Umbilical cord (tissue), 1 donor: ENCODE measurements at regions not wholly inside any gene's neighbourhood (a gene's known extent, or its start where the extent isn't known, plus 50 kb on each side); places are given as distances from the start of the nearest gene placed in this dataset.

Source experiments
- DNase-seq: peaks from one replicate; pipeline ENCODE4 v3.0.0-alpha.2; 2015; ENCODE audit warnings: low spot score

GRCh38 chr20:57880571-57880892 lies 170.7 kb upstream of the PMEPA1 start:
- DNase-seq, result peak; percentile 26

- DNase-seq, result peak; percentile 48
These were observed 170.2 kb upstream of the PMEPA1 start for GRCh38 chr20:57879779-57880570.

- DNase-seq, result no peak
These were observed 169.6 kb upstream of the PMEPA1 start for GRCh38 chr20:57879437-57879778.

GRCh38 chr20:57878786-57879424 lies 169.1 kb upstream of the PMEPA1 start:
- DNase-seq, result no peak

- no peak for DNase-seq
These were observed 168.2 kb upstream of the PMEPA1 start for GRCh38 chr20:57877995-57878394.

GRCh38 chr20:57877131-57877824 lies 167.5 kb upstream of the PMEPA1 start:
- DNase-seq, result peak; percentile 21

- no peak for DNase-seq
These were observed 166.3 kb upstream of the PMEPA1 start for GRCh38 chr20:57876163-57876562.

GRCh38 chr20:57874141-57874540 lies 164.3 kb upstream of the PMEPA1 start:
- no peak for DNase-seq

- DNase-seq, result no peak
These were observed 163.1 kb upstream of the PMEPA1 start for GRCh38 chr20:57872816-57873409.

GRCh38 chr20:57871237-57871632 lies 161.4 kb upstream of the PMEPA1 start:
- DNase-seq, result no peak

GRCh38 chr20:57870597-57871236 lies 160.9 kb upstream of the PMEPA1 start:
- no peak for DNase-seq

- DNase-seq, result no peak
These were observed 160.1 kb upstream of the PMEPA1 start for GRCh38 chr20:57869951-57870315.

GRCh38 chr20:57869291-57869950 lies 159.6 kb upstream of the PMEPA1 start:
- DNase-seq, result no peak

- DNase-seq, result no peak
These were observed 158.5 kb upstream of the PMEPA1 start for GRCh38 chr20:57868310-57868709.

- no peak for DNase-seq
These were observed 158.0 kb upstream of the PMEPA1 start for GRCh38 chr20:57867807-57868206.

- no peak for DNase-seq
These were observed 157.5 kb upstream of the PMEPA1 start for GRCh38 chr20:57867181-57867803.

- DNase-seq, result no peak
These were observed 156.7 kb upstream of the PMEPA1 start for GRCh38 chr20:57866250-57867106.

GRCh38 chr20:57865266-57865665 lies 155.5 kb upstream of the PMEPA1 start:
- DNase-seq, result no peak

GRCh38 chr20:57860576-57860975 lies 150.8 kb upstream of the PMEPA1 start:
- DNase-seq, result no peak

- DNase-seq, result no peak
These were observed 148.2 kb upstream of the PMEPA1 start for GRCh38 chr20:57857969-57858368.
